NCI-H146 (cell line): ENCODE measurements at regions not wholly inside any gene's neighbourhood (a gene's known extent, or its start where the extent isn't known, plus 50 kb on each side); places are given as distances from the start of the nearest gene placed in this dataset.

Experiments used
- DNase-seq: peaks from one replicate; lab custom pipeline; 2025; lab: John Stamatoyannopoulos, UW

GRCh38 chr21:32216293-32216692 lies 62.6 kb downstream of the MIS18A start:
- no peak for DNase-seq

GRCh38 chr21:32215306-32215685 lies 63.6 kb downstream of the MIS18A start:
- no peak for DNase-seq

- no peak for DNase-seq
These were observed 64.1 kb downstream of the MIS18A start for GRCh38 chr21:32214654-32215305.

GRCh38 chr21:32212116-32212515 lies 66.7 kb downstream of the MIS18A start:
- no peak for DNase-seq

- no peak for DNase-seq
These were observed 67.5 kb downstream of the MIS18A start for GRCh38 chr21:32211306-32211705.

GRCh38 chr21:32209580-32209979 lies 69.3 kb downstream of the MIS18A start:
- no peak for DNase-seq

GRCh38 chr21:32207406-32207716 lies 71.5 kb downstream of the MIS18A start:
- DNase-seq: peak; percentile 67

GRCh38 chr21:32206631-32207405 lies 72.0 kb downstream of the MIS18A start:
- DNase-seq: no peak

GRCh38 chr21:32203877-32204480 lies 74.9 kb downstream of the MIS18A start:
- DNase-seq: no peak

GRCh38 chr21:32200029-32200428 lies 78.8 kb downstream of the MIS18A start:
- DNase-seq: no peak

- no peak for DNase-seq
These were observed 80.5 kb downstream of the MIS18A start for GRCh38 chr21:32198384-32198783.

- peak; percentile 42 for DNase-seq
These were observed 81.0 kb downstream of the MIS18A start for GRCh38 chr21:32197896-32198295.

GRCh38 chr21:32196001-32196400 lies 82.8 kb downstream of the MIS18A start:
- DNase-seq: no peak

- no peak for DNase-seq
These were observed 85.8 kb downstream of the MIS18A start for GRCh38 chr21:32193098-32193465.

GRCh38 chr21:32192291-32193097 lies 86.4 kb downstream of the MIS18A start:
- no peak for DNase-seq

- peak; percentile 89 for DNase-seq
These were observed 88.2 kb downstream of the MIS18A start for GRCh38 chr21:32190493-32191144.

GRCh38 chr21:32189688-32190483 lies 89.0 kb downstream of the MIS18A start:
- no peak for DNase-seq

- no peak for DNase-seq
These were observed 92.0 kb downstream of the MIS18A start for GRCh38 chr21:32186804-32187203.

GRCh38 chr21:32185726-32186125 lies 93.1 kb downstream of the MIS18A start:
- DNase-seq: no peak

- no peak for DNase-seq
These were observed 93.7 kb downstream of the MIS18A start for GRCh38 chr21:32185103-32185502.

- peak; percentile 85 for DNase-seq
These were observed 94.4 kb downstream of the MIS18A start for GRCh38 chr21:32184485-32184884.
